Heart left ventricle (tissue), 13 donors: ENCODE measurements at regions not wholly inside any gene's neighbourhood (a gene's known extent, or its start where the extent isn't known, plus 50 kb on each side); places are given as distances from the start of the nearest gene placed in this dataset.

Experiments used
- POLR2A ChIP-seq, 2 donors: fragments of 450-650 bp; IDR thresholded peaks; one replicate each; pipeline ENCODE4 v1.6.1; 2017; ENCODE audit warnings: antibody characterized with exemption in 2 of 2, mild to moderate bottlenecking in 2 of 2, moderate library complexity in 2 of 2
- TF ChIP-seq, protein P1 (sequence below), 12 donors: fragments of 200-600 bp; sonication (generic) in 4 of 12; IDR thresholded peaks; one replicate each; pipeline versions ENCODE4 v1.5.0 to v1.8.0; 2018 to 2022; ENCODE audit warnings: antibody characterized with exemption in 12 of 12, mild to moderate bottlenecking in 5 of 12
- donor health status: ischemic (EF 13 %, LVEDD 7.1; RV severe dilation, severe dysfunction).
- donor health status: DM: no; HTN: yes; CAD: no.
- donor health status: DM: no; HTN: no; CAD: no.
- donor health status: ischemic (EF 25% LVEDD 6.9; RV normal size, moderate dysfunction).
- donor health status: ischemic (EF 25% LVEDD 5.7; RV mildly dilated, moderate dysfunction).
- donor health status: ischemic (EF 35%, LVEDD 5.7; RV mildly dilated, moderate dysfunction).
- donor health status: nonischemic (EF 11% LVEDD 7.7; RV severe dilation, severe dysfunction).
- donor health status: DM: yes; HTN: yes; CAD: no.
- donor health status: PGD.
- donor health status: ischemic (EF 29% LVEDD 5.4; RV normal size, mild dysfunction).
- donor health status: nonischemic (EF 23%, LVEDD 6.1; RV moderate dilation, normal function).

DNA sequence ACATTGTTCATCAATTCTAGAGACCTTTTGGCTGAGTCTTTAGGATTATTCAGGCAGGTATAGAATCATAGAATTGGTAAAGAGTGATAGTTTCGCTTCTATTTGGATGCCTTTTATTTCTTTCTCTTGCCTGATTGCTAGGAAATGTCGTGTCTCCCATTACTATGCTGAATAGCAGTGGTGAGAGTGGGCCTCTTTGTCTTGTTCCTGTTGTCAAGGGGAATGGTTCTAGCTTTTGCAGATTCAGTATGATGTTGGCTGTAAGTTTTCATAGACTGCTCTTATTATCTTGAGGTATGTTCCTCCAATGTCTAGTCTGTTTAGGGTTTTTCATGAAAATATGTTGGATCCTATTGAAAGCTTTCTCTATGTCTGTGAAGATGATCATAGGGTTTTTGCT is 200.2 kb upstream of the PABPC4L start:
- TF ChIP-seq, protein P1, sequence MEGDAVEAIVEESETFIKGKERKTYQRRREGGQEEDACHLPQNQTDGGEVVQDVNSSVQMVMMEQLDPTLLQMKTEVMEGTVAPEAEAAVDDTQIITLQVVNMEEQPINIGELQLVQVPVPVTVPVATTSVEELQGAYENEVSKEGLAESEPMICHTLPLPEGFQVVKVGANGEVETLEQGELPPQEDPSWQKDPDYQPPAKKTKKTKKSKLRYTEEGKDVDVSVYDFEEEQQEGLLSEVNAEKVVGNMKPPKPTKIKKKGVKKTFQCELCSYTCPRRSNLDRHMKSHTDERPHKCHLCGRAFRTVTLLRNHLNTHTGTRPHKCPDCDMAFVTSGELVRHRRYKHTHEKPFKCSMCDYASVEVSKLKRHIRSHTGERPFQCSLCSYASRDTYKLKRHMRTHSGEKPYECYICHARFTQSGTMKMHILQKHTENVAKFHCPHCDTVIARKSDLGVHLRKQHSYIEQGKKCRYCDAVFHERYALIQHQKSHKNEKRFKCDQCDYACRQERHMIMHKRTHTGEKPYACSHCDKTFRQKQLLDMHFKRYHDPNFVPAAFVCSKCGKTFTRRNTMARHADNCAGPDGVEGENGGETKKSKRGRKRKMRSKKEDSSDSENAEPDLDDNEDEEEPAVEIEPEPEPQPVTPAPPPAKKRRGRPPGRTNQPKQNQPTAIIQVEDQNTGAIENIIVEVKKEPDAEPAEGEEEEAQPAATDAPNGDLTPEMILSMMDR (IDR thresholded peaks at IDR 0.05): no peak
- no peak for TF ChIP-seq POLR2A (IDR thresholded peaks at IDR 0.05)
